GM10248 (cell line): ENCODE measurements at regions not wholly inside any gene's neighbourhood (a gene's known extent, or its start where the extent isn't known, plus 50 kb on each side); places are given as distances from the start of the nearest gene placed in this dataset.
"Not testable (repeated sequence)": the region's sequence is repeated elsewhere in the genome, so short reads cannot be mapped to it uniquely, and the experiment has no call there.

Experiments
- CTCF ChIA-PET: fragments of 300-600 bp; sonication (Branson Sonifier 250); formaldehyde crosslinking; extraction: SDS; loops from one replicate; lab custom pipeline; 2021; ENCODE audit warnings: antibody characterized with exemption; lab: Yijun Ruan, JAX
- POLR2A ChIA-PET: fragments of 350-650 bp; sonication (Branson Sonifier 250); formaldehyde crosslinking; extraction: SDS; loops from one replicate; lab custom pipeline; 2020; ENCODE audit warnings: antibody characterized with exemption; lab: Yijun Ruan, JAX
- DNase-seq: peaks from one replicate; pipeline ENCODE4 v3.0.0; 2012; ENCODE audit errors: extremely low spot score
- CTCF ChIP-seq: IDR thresholded peaks from 2 replicates; pipeline ENCODE4 v1.5.1; 2012; ENCODE audit warnings: mild to moderate bottlenecking, low read depth; ENCODE audit errors: extremely low read depth, missing control alignments, control extremely low read depth

GRCh38 chr17:65307961-65308316, 170.8 kb downstream of the RGS9 start:
- ChIA-PET CTCF (interaction anchor here (2.1 kb wide), 1 partner anchor 14 kb away, joined by 8 read pairs; no protein-coding TSS in a partner anchor), POLR2A (no interaction called here)
- no peak for DNase-seq
- no peak for TF ChIP-seq CTCF

GRCh38 chr17:65307081-65307960, 170.2 kb downstream of the RGS9 start:
- POLR2A ChIA-PET = no interaction called here
- TF ChIP-seq CTCF = no peak
- DNase-seq = no peak
- CTCF ChIA-PET = interaction anchor here (2.1 kb wide), 1 partner anchor 13 kb away, joined by 8 read pairs; no protein-coding TSS in a partner anchor

- no peak for TF ChIP-seq CTCF
- CTCF ChIA-PET = interaction anchor here (1.5 to 2.1 kb wide), 2 partner anchors 10 to 12 kb away, joined by 3 to 8 read pairs; no protein-coding TSS in a partner anchor
- DNase-seq = no peak
- POLR2A ChIA-PET = no interaction called here
Observed at GRCh38 chr17:65305778-65306177, 168.6 kb downstream of the RGS9 start.

GRCh38 chr17:65305116-65305515, 167.9 kb downstream of the RGS9 start:
- POLR2A ChIA-PET = no interaction called here
- CTCF ChIA-PET = no interaction called here
- no peak for DNase-seq
- TF ChIP-seq CTCF = no peak

GRCh38 chr17:65301882-65302281, 164.7 kb downstream of the RGS9 start:
- DNase-seq, CTCF ChIA-PET, POLR2A ChIA-PET: not testable (repeated sequence)

GRCh38 chr17:65301184-65301583, 164.0 kb downstream of the RGS9 start:
- no peak for DNase-seq
- POLR2A ChIA-PET = no interaction called here
- CTCF ChIA-PET = no interaction called here

More at GRCh38 chr17:65301184-65301583, 164.0 kb downstream of the RGS9 start:
- TF ChIP-seq CTCF = no peak
